Mammary epithelial cell (primary cell): ENCODE measurements at regions not wholly inside any gene's neighbourhood (a gene's known extent, or its start where the extent isn't known, plus 50 kb on each side); places are given as distances from the start of the nearest gene placed in this dataset.

Experiments
- CTCF ChIP-seq, 2 donors: IDR thresholded peaks in 1 of 2; conservative IDR thresholded peaks in 1 of 2; 2 replicates each; pipeline ENCODE4 v1.5.1; 2011 to 2012; ENCODE audit warnings: inconsistent platforms in 2 of 2, low read length in 2 of 2, mild to moderate bottlenecking in 2 of 2, control low read depth in 1 of 2, low read depth in 1 of 2; ENCODE audit not compliant: insufficient read depth in 1 of 2; ENCODE audit errors: extremely low read depth in 1 of 2
- EZH2 ChIP-seq: IDR thresholded peaks from 2 replicates; pipeline ENCODE4 v1.6.1; 2012; ENCODE audit warnings: low read length, inconsistent platforms, borderline replicate concordance

GRCh38 chr11:10618490-10618889, 50.0 kb upstream of the LYVE1 start:
- no peak for TF ChIP-seq EZH2
- no peak for TF ChIP-seq CTCF (conservative IDR thresholded peaks at IDR 0.05 in 1 of 2, IDR thresholded peaks at IDR 0.05 in 1 of 2; ENCODE audit: extremely low read depth in 1 of 2, insufficient read depth in 1 of 2, low read depth in 1 of 2, low read length in 2 of 2)
